OCI-LY3 (cell line): ENCODE measurements at regions not wholly inside any gene's neighbourhood (a gene's known extent, or its start where the extent isn't known, plus 50 kb on each side); places are given as distances from the start of the nearest gene placed in this dataset.
"Not testable (repeated sequence)": the region's sequence is repeated elsewhere in the genome, so short reads cannot be mapped to it uniquely, and the experiment has no call there.

Experiments used
- H2AFZ ChIP-seq: fragments of 200-600, 300-600 bp; shearing (Covaris generic); 2 replicates; pipeline ENCODE4 v1.6.0; 2014; ENCODE audit warnings: antibody characterized with exemption, low read depth, low read length
- H3K27ac ChIP-seq: fragments of 200-600, 300-600 bp; sonication (generic); 2 replicates; pipeline ENCODE4 v1.5.1; 2014; ENCODE audit warnings: mild to moderate bottlenecking, low read length, moderate library complexity, mixed read lengths
- H3K27me3 ChIP-seq: fragments of 200-600, 300-600 bp; sonication (generic); 2 replicates; pipeline ENCODE4 v1.6.1; 2014; ENCODE audit warnings: low read depth, low read length, mixed read lengths
- H3K36me3 ChIP-seq: fragments of 200-600, 300-600 bp; sonication (generic); replicated peaks from 2 replicates; pipeline ENCODE3; 2014; ENCODE audit warnings: low read depth, low read length, mixed read lengths
- H3K4me1 ChIP-seq: fragments of 300-600, 200-600 bp; sonication (generic); 2 replicates; pipeline ENCODE4 v1.6.1; 2014; ENCODE audit warnings: low read length, mixed read lengths
- H3K4me2 ChIP-seq: fragments of 200-600, 300-600 bp; sonication (generic); 2 replicates; pipeline ENCODE4 v1.6.1; 2014; ENCODE audit warnings: low read length, mixed read lengths
- H3K4me3 ChIP-seq: fragments of 300-600, 200-600 bp; sonication (generic); 2 replicates; pipeline ENCODE4 v1.5.1; 2014; ENCODE audit warnings: antibody characterized with exemption, mild to moderate bottlenecking, low read length, moderate library complexity
- H3K79me2 ChIP-seq: fragments of 300-600, 200-600 bp; shearing (Covaris generic); 2 replicates; pipeline ENCODE4 v1.6.1; 2014; ENCODE audit warnings: mild to moderate bottlenecking, low read length, mixed read lengths
- H3K9ac ChIP-seq: fragments of 300-600, 200-600 bp; shearing (Covaris generic); 2 replicates; pipeline ENCODE4 v1.6.0; 2014; ENCODE audit warnings: mild to moderate bottlenecking, low read length, moderate library complexity
- H3K9me3 ChIP-seq: fragments of 200-600, 300-600 bp; shearing (Covaris generic); 2 replicates; pipeline ENCODE4 v1.6.1; 2014; ENCODE audit warnings: low read length, mixed read lengths; ENCODE audit not compliant: insufficient read depth
- H4K20me1 ChIP-seq: fragments of 200-600, 300-600 bp; sonication (generic); 2 replicates; pipeline ENCODE4 v1.6.1; 2016; ENCODE audit warnings: low read length, mixed read lengths; ENCODE audit not compliant: insufficient read depth

DNA sequence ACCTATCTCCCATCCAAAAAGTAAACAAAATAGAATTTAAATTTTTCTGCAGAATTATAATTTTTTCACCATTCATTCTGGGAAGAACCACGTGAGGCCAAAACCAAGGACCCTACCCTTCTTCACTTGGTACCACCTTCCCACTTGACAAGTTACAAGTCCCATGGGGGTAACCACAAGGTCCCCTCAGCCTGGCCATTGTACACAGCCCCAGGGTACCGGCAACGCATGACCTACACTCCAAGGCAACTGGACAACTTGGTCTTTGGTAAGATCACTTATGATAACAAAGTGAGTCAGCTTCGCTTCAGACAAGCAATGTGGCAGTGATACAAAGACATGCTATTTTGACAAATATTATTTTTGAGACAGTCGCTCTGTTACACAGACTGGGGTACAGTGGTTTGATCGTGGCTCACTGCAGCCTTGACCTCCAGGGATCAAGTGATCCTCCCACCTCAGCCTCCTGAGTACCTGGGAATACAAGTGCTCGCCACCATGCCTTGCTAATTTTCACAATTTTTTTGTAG is 70.5 kb upstream of the PDPR start:
- H3K4me1 ChIP-seq, H3K4me3 ChIP-seq, H3K9me3 ChIP-seq, H3K79me2 ChIP-seq, H2AFZ ChIP-seq, H4K20me1 ChIP-seq, H3K27me3 ChIP-seq, H3K27ac ChIP-seq, H3K4me2 ChIP-seq, H3K36me3 ChIP-seq, H3K9ac ChIP-seq: not testable (repeated sequence)

DNA sequence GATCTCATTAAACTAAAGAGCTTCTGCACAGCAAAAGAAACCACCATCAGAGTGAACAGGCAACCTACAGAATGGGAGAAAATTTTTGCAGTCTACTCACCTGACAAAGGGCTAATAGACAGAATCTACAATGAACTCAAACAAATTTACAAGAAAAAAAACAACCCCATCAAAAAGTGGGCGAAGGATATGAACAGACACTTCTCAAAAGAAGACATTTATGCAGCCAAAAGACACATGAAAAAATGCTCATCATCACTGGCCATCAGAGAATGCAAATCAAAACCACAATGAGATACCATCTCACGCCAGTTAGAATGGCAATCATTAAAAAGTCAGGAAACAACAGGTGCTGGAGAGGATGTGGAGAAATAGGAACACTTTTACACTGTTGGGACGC is 67.6 kb upstream of the PDPR start:
- not testable (repeated sequence) for H3K4me3 ChIP-seq, H2AFZ ChIP-seq, H3K4me2 ChIP-seq, H3K9me3 ChIP-seq, H3K4me1 ChIP-seq, H4K20me1 ChIP-seq, H3K27ac ChIP-seq, H3K9ac ChIP-seq, H3K36me3 ChIP-seq, H3K27me3 ChIP-seq, H3K79me2 ChIP-seq

DNA sequence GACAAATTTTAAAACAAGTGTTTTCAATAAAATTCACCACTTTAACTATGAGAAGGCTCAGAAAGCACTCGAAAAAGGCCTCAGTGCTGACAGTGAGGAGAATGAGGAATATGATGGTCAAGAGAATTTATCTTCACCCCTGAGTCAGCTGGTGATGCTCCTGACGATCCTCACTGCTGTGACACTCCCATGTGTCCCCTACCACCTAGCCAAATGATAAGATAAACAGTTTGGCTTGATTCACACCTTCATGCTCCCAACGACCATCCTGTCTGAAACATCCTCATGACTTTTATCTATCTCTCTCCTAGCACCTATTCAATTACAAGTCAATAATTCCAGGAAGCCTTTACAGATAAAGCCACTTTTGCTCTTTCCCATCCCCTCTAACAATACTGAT is 66.0 kb upstream of the PDPR start:
- H3K79me2 ChIP-seq, H3K9ac ChIP-seq, H4K20me1 ChIP-seq, H3K4me1 ChIP-seq, H2AFZ ChIP-seq, H3K9me3 ChIP-seq, H3K36me3 ChIP-seq, H3K27me3 ChIP-seq, H3K4me2 ChIP-seq, H3K4me3 ChIP-seq, H3K27ac ChIP-seq: not testable (repeated sequence)

DNA sequence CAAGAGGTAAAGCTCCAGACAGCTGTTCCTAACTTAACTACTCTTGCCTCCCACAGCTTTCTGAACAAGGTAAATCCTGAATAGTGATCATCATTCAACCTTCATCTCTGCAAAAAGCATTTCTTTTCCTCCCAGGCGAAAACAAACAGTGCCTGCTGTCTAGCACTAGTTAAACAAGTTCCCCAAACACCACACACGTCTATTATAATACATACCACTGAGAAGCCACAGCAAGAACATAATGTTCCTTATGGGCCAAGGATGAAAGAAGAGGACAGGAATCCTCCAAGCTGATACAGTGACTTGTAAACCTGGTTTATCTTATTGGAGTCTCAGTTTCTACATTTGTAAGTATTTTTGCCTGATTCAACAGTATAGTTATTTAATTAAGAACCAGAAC is 56.1 kb upstream of the PDPR start:
- not testable (repeated sequence) for H3K79me2 ChIP-seq, H3K9ac ChIP-seq, H3K4me1 ChIP-seq, H3K27me3 ChIP-seq, H3K36me3 ChIP-seq, H4K20me1 ChIP-seq, H2AFZ ChIP-seq, H3K4me3 ChIP-seq, H3K4me2 ChIP-seq, H3K27ac ChIP-seq, H3K9me3 ChIP-seq

DNA sequence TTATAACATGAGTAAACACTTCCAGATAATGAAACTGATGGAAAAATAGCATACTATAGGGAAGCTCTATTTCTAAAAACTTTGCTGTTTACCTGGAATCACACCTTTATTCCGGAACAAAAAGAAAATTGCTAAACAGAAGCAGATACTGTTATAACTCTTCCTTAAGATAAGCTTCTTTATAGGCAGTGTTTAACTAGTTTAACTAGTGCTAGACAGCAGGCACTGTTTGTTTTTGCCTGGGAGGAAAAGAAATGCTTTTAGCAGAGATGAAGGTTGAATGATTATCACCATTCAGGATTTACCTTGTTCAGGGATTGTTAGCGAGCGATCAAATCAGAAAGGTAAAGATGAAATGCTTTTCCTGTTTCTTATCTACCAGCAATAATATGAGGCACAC is 54.7 kb upstream of the PDPR start:
- H3K4me2 ChIP-seq, H2AFZ ChIP-seq, H3K27me3 ChIP-seq, H3K4me3 ChIP-seq, H3K27ac ChIP-seq, H4K20me1 ChIP-seq, H3K9me3 ChIP-seq, H3K4me1 ChIP-seq, H3K36me3 ChIP-seq, H3K79me2 ChIP-seq, H3K9ac ChIP-seq: not testable (repeated sequence)

DNA sequence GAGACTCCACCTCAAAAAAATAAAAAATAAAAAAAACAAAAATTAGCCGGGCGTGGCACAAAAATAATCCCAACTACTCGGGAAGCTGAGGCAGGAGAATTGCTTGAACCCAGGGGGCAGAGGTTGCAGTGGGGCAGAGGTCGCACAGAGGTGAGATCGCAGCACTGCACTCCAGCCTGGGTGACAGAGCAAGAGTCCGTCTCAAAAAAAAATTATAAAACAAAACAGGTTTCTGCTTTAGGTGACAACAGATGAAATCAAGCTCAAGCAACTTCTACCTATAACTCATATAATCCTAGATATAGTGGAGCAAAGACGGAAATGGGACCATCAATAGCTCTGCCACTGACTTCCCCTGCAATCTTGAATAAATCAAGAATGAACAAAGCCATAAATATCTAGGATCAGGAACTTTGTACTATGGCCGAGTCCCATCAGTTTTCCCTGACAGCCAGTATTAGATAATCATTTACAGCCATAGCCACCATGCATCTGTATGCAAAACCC is 53.6 kb upstream of the PDPR start:
- H4K20me1 ChIP-seq, H3K9ac ChIP-seq, H3K27ac ChIP-seq, H3K4me2 ChIP-seq, H3K27me3 ChIP-seq, H2AFZ ChIP-seq, H3K79me2 ChIP-seq, H3K36me3 ChIP-seq, H3K9me3 ChIP-seq, H3K4me1 ChIP-seq, H3K4me3 ChIP-seq: not testable (repeated sequence)

DNA sequence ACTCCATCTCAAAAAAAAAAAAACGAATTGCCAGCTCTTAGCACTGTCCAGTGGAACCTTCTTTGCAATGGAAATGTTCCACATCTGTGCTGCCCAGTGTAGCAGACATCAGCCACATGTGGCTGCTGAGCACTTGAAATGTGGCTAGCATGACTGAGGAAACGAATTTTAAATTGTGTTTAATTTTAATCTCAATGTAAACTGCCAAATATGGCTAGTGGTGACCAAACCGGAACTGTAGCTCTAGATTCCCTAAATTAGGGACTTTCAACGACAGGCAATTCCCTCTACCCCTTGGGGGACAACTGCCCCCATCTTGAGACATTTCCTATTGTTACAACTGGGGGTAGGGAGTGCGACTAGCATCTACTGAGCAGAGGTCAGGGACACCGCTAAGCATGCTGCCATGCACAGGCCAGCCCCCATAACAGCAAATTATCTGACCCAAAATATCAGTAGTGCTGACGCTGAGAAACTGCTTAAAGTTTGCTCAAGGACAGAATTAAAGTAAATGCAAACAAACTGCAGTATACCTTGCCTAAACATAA is 52.4 kb upstream of the PDPR start:
- H3K4me2 ChIP-seq, H3K27me3 ChIP-seq, H3K79me2 ChIP-seq, H2AFZ ChIP-seq, H3K4me1 ChIP-seq, H3K27ac ChIP-seq, H3K9me3 ChIP-seq, H4K20me1 ChIP-seq, H3K36me3 ChIP-seq, H3K4me3 ChIP-seq, H3K9ac ChIP-seq: not testable (repeated sequence)

DNA sequence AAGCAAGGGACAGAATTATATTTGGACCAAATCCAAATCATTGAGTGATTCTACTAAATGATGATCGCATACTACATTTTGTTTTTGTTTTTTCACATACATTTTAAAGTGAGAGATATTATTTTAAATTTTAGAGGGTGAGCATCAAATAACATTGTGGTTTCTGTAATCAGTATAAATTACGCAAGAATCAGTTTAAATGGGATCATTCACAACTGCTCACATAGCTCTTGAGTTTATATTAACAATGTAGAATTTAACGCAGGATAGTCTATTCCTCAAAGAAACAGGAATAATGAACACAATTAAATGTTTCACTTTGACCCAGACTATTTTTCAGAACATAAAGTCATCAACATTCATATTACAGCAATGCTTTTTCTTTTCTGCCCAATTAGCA is 51.2 kb upstream of the PDPR start:
- not testable (repeated sequence) for H3K4me1 ChIP-seq, H3K27ac ChIP-seq, H3K27me3 ChIP-seq, H3K9me3 ChIP-seq, H3K36me3 ChIP-seq, H3K4me2 ChIP-seq, H2AFZ ChIP-seq, H4K20me1 ChIP-seq, H3K9ac ChIP-seq, H3K79me2 ChIP-seq, H3K4me3 ChIP-seq
